SK-N-MC (cell line): ENCODE measurements at regions not wholly inside any gene's neighbourhood (a gene's known extent, or its start where the extent isn't known, plus 50 kb on each side); places are given as distances from the start of the nearest gene placed in this dataset.

ENCODE experiments used
- DNase-seq: peaks from one replicate; pipeline ENCODE4 v3.0.0-alpha.2; 2011; ENCODE audit warnings: low read depth, low spot score
- H3K27ac ChIP-seq: fragments of 200-600 bp; sonication (generic); 2 replicates; pipeline ENCODE4 v1.5.1; 2016; ENCODE audit warnings: mixed run types
- H3K36me3 ChIP-seq: fragments of 200-600 bp; sonication (generic); 2 replicates; pipeline ENCODE4 v1.6.1; 2017; ENCODE audit warnings: antibody characterized with exemption, low read length, mixed read lengths; ENCODE audit not compliant: insufficient read depth
- H3K4me3 ChIP-seq: fragments of 200-600 bp; sonication (generic); 2 replicates; pipeline ENCODE4 v1.5.1; 2016
- H3K9ac ChIP-seq: fragments of 200-600 bp; sonication (generic); 2 replicates; pipeline ENCODE4 v1.8.0; 2017; ENCODE audit warnings: mixed run types, mixed read lengths; ENCODE audit not compliant: insufficient read length
- H3K9me3 ChIP-seq: fragments of 200-600 bp; sonication (generic); 2 replicates; pipeline ENCODE4 v1.6.1; 2017; ENCODE audit warnings: low read depth, mild to moderate bottlenecking, antibody characterized with exemption, low read length, moderate library complexity, mixed read lengths
- EZH2 ChIP-seq: fragments of 200-600 bp; sonication (generic); IDR thresholded peaks from one replicate; pipeline ENCODE4 v1.6.1; 2017; ENCODE audit warnings: antibody characterized with exemption
- FOXP2 ChIP-seq: optimal IDR thresholded peaks from 2 replicates; pipeline ENCODE3; 2011; ENCODE audit warnings: mild to moderate bottlenecking, moderate library complexity; ENCODE audit not compliant: insufficient read depth; ENCODE audit errors: extremely low read length, control extremely low read depth
- POLR2AphosphoS5 ChIP-seq: IDR thresholded peaks from 2 replicates; pipeline ENCODE4 v1.6.1; 2012; ENCODE audit warnings: mild to moderate bottlenecking, low read depth, low read length, borderline replicate concordance

DNA sequence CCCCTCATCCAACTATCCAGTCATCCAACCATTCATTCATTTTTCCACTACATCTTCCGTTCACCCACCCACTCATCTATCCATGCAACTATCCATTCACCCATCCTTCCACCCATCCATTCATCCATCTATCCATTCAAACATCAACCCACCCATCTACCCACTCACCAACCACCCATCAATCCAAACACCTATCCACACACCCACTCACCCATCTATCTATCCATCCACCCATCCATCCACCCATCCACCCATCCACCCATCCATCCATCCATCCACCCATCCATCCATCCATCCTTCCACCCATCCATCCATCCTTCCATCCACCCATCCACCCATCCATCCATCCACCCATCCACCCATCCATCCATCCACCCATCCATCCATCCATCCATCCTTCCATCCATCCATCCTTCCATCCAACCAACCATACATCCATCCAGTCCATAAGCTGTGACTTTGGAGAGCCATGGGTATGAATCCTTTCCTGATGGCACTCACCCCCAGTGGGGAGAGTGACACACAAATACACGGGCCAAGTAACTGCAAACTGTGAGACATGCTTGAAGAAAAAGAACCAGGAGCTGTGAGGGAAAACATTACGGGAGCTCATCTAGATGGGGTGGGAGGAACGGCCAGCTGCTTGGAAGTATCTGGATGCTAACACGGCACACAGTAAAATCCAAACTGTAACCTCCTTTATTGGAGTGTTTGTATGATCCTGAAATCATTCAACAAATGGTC lies 100.0 kb upstream of the TNRC6C start:
- H3K9me3 ChIP-seq = no peaks in the 10 kb centered on the region
- H3K4me3 ChIP-seq = no peak overlapping the region
- no peak for DNase-seq
- H3K9ac ChIP-seq = no peak overlapping the region
- no peaks in the 10 kb centered on the region for H3K36me3 ChIP-seq
- TF ChIP-seq POLR2AphosphoS5 (no peak), FOXP2 (no peak), EZH2 (no peak)
- H3K27ac ChIP-seq = no peak overlapping the region

DNA sequence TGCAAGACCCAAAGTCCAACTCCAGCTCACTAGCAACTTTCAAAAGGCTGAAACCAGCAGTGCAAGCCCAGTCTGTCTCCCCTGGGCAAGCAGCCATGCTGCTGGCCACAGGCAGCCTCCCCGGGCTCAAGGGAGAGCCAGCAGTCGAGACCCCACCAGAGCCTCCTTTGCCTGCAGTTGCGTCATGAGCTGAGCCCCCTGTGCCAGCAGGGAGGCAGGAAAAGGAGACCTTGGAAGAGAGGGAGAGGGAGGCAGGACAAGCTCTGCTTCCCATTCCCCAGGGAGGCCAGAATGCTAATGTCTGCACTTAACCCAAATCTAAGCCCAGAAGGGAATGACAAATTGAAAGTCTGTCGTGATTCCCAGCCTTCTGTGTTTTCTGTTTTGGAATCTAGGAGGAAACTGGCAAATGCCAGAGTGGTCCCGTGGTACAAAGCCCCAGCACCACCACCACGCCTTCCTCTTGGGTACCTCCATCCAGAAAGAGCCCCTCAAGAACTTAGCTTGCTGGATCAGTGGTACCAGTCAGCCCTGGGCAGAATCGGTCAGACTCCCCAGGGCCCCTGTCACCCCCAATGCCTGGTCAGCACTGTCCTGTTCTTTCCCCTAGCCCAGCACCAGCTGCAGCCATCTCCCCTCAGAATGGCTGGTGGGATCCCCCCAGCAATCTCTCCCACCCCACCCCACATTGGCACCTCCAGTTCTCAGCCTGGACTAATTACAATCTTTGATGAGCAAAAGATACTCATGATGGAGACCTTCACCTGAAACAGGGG lies 99.3 kb upstream of the TNRC6C start:
- no peaks in the 10 kb centered on the region for H3K36me3 ChIP-seq
- TF ChIP-seq FOXP2 = no peak
- no peaks in the 10 kb centered on the region for H3K9me3 ChIP-seq
- no peak overlapping the region for H3K27ac ChIP-seq
- H3K4me3 ChIP-seq = no peak overlapping the region
- H3K9ac ChIP-seq = no peak overlapping the region
- DNase-seq = no peak

DNA sequence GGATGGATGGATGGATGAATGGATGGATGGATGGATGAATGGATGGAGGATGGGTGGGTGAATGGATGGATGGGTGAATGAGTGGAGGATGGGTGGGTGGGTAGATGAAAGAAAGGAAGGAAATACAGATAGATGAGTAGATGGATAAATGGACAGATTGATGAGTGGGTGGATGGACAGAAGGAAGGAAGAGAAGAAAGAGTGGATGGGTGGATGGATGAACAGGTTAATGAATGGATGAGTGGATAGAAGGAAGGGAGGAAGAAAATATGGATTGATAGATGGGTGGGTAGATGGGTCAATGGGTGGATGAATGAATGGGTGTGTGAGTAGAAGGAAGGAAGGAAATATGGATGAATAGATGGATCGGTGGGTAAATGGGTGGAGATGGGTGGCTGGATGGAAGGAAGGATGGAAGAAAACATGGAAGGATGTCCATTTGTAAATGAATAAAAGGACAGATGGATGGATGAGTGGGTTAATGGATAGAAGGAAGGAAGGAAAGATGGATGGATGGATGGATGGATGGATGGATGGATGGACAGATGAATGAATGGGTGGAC lies 97.3 kb upstream of the TNRC6C start:
- TF ChIP-seq EZH2 = no peak
- TF ChIP-seq FOXP2 = no peak
- TF ChIP-seq POLR2AphosphoS5 = no peak
- H3K4me3 ChIP-seq = no peak overlapping the region
- no peak for DNase-seq
- H3K36me3 ChIP-seq = no peaks in the 10 kb centered on the region
- H3K9me3 ChIP-seq = no peaks in the 10 kb centered on the region
- H3K9ac ChIP-seq = no peak overlapping the region
- H3K27ac ChIP-seq = no peak overlapping the region

DNA sequence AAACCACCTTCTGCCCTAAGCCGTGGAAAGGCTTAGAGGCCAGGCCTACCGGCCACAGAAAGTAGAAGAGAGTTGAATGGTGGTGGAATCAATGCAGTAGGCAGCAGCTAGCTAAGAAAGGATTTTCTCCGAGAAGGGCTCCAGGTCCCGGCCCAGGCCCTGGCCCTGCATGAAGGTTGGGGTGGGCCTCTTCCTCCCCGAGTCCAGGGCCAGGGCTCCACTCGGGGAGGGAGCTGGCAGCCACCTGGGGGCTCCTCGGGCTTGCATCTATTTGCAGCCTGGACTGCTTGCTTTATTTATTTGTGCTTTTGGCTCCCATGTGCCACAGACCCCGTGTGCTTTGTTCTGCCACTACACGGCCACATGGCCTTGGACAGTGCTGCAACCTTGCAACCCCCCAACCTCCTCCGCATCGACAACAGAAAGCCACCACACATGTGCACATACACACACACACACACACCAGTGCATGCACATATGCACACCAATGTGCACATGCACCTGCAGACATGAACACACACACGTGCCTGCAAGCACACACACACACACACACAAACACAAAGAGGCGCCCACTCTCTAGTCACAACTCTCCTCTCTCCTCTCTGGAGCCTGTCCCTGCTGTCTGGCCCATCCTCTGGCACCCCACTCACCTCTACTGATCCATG lies 96.4 kb upstream of the TNRC6C start:
- Histone ChIP-seq H3K36me3 (no peaks in the 10 kb centered on the region), H3K4me3 (no peak overlapping the region), H3K9me3 (no peaks in the 10 kb centered on the region), H3K27ac (no peak overlapping the region), H3K9ac (no peak overlapping the region)
- TF ChIP-seq POLR2AphosphoS5 = no peak
- no peak for DNase-seq

DNA sequence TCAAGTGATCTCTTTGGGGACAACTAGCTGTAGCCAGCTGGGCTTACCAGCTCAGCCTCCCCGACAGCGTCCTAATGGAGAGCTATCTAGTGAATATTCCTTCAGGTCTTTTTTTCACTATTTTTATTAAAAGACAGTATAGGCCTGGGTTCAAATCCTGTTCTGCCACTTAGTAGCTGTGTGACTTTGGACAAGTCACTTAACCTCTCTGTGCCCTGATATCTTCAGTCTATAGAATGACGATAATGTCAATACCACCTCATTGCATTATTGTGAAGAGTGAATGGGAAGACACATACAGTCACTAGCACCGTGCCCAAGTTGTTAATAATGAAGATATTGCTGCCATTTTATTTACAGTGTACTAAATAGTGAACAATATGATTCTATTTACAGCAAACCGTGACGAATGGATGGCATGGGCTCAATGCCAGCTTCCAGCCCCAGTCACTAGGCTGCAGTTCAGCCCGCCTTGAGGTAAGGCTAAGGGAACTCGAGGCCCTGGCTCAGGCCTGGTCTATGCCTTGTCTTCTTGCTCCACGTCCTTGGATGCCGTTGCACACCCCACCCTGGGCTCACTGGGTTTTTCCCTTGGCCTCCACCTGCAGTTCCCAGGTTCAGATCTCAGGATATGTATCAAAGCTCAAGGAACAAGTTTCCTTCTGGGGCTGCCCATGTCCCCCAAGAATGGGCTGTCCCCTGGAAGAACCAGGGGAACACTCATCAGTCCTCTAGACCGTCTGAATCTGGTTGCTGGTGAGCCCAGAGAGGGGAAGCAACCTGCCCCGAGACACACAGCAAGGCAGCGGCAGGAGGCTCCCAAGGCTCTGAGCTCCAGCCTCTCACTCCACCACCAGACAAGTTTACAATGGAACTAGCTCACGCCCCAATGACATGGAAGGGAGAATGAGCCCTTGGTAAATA lies 95.4 kb upstream of the TNRC6C start:
- no peaks in the 10 kb centered on the region for H3K9me3 ChIP-seq
- no peaks in the 10 kb centered on the region for H3K36me3 ChIP-seq
- no peak for TF ChIP-seq FOXP2
- TF ChIP-seq POLR2AphosphoS5 = no peak
- no peak for TF ChIP-seq EZH2
- no peak for DNase-seq
- H3K27ac ChIP-seq = no peak overlapping the region
- H3K4me3 ChIP-seq = no peak overlapping the region
- no peak overlapping the region for H3K9ac ChIP-seq

DNA sequence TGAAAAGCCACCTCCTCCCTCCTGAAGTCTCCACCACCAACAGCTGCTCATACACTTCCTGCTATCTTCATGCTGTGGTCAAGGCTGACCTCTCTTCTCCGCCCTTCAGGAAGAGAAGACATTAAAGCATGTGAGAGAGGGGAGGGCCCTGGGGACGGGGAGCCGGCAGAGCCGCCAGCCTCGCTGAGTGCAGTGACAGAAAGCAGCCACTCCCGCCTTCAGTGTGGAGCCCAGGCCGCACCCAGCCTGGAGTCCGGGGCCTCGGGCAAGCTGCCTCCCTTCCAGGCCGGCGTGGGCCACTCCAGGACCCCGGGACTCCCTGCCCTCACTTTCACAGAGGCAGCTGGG lies 94.7 kb upstream of the TNRC6C start:
- Histone ChIP-seq H3K27ac (no peak overlapping the region), H3K36me3 (no peaks in the 10 kb centered on the region), H3K9me3 (no peaks in the 10 kb centered on the region), H3K9ac (no peak overlapping the region), H3K4me3 (no peak overlapping the region)
- TF ChIP-seq FOXP2 (no peak), POLR2AphosphoS5 (no peak), EZH2 (no peak)
- DNase-seq = no peak

DNA sequence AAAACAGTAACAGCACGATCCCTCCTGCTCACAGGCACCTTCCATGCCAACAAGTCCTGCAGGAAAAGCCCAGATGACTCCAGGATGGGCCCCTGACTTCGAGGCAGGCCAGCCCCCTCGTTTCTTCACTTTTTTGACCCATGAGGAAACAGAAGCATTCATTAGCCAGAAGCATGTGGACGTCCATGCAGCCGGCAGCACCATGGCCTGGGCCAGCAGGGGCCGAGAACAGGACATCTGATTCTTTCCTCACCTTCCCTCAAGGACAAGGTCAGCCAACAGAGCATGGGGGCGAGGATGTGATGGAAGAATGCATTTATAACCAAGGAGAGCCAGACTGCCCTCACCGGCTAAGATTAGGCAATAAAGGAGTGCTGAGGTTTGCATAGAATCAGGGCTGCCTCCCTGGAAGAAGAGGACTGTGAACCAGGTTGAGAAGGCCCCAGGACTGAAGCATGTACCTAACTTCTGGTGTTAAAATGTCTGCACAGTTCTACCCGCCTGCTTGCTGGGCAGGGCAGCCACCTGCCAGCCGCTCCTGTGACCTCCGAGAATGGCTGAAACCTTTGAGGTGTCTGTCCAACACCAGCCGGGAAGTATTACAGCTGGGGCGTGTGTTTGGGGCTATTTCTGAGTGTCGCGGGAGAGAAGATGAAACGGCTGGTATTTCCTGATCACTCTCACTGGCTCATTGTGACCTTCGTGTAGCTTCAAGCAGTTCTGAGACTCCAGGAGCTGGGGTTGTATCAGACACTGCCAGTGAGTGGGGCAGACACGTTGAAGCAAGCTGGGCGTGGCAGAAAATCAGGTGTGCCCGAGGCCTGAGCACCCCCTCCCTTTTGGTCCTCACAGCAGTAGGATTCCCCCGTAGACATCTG lies 94.0 kb upstream of the TNRC6C start:
- H3K27ac ChIP-seq = no peak overlapping the region
- TF ChIP-seq POLR2AphosphoS5 = no peak
- no peak for TF ChIP-seq EZH2
- no peak for TF ChIP-seq FOXP2
- H3K4me3 ChIP-seq = no peak overlapping the region
- no peak overlapping the region for H3K9ac ChIP-seq
- H3K9me3 ChIP-seq = no peaks in the 10 kb centered on the region
- DNase-seq = no peak
- H3K36me3 ChIP-seq = no peaks in the 10 kb centered on the region
